ENCODE measurements at regions not wholly inside any gene's neighbourhood (a gene's known extent, or its start where the extent isn't known, plus 50 kb on each side); places are given as distances from the start of the nearest gene placed in this dataset.

GRCh38 chr9:107784235-107784958 lies 294.8 kb upstream of the KLF4 start:
- peak in 1 of 2 donors; percentile 39 for DNase-seq
- H3K4me3 ChIP-seq = no peak overlapping the region
- H3K27me3 ChIP-seq = no peaks in the 10 kb centered on the region
- 66 to 71% (median 70%) methylated on average over 12 of the region's 12 CpGs for WGBS, 5 donors
- TF ChIP-seq POLR2A (IDR thresholded peaks at IDR 0.05) = no peak
- TF ChIP-seq, protein P1, sequence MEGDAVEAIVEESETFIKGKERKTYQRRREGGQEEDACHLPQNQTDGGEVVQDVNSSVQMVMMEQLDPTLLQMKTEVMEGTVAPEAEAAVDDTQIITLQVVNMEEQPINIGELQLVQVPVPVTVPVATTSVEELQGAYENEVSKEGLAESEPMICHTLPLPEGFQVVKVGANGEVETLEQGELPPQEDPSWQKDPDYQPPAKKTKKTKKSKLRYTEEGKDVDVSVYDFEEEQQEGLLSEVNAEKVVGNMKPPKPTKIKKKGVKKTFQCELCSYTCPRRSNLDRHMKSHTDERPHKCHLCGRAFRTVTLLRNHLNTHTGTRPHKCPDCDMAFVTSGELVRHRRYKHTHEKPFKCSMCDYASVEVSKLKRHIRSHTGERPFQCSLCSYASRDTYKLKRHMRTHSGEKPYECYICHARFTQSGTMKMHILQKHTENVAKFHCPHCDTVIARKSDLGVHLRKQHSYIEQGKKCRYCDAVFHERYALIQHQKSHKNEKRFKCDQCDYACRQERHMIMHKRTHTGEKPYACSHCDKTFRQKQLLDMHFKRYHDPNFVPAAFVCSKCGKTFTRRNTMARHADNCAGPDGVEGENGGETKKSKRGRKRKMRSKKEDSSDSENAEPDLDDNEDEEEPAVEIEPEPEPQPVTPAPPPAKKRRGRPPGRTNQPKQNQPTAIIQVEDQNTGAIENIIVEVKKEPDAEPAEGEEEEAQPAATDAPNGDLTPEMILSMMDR (IDR thresholded peaks at IDR 0.05) = no peak
- no peak for TF ChIP-seq EP300 (IDR thresholded peaks at IDR 0.05)
- no peak for TF ChIP-seq POLR2AphosphoS5 (IDR thresholded peaks at IDR 0.05)
- H3K9me3 ChIP-seq = no peaks in the 10 kb centered on the region
- H3K36me3 ChIP-seq = no peaks in the 10 kb centered on the region
- H3K4me1 ChIP-seq = no peaks in the 10 kb centered on the region
- peak overlapping the region in 1 of 5 donors; percentile 4 for H3K27ac ChIP-seq
- intact Hi-C loops (cut with DNase I; ENCODE audit: low total_unique reads) = no loop called here

DNA sequence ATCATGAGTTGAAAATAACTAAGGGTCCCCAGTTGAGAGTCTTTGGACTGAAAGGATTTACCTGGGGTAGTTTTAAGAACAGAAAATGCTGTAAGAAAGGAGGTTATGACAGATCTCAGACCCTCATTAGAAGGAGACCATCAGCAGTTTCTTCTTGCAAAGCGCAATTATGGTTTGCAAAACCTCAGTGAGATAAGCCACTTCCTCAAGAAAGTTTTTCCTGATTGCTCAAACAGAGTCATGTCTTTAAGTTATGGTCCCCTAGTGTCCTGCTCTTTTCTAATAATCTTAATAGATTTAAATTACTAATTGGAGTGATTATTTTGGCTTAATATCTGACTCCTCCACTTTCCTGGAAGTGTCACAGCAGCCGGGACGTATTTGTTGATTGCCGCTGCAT lies 293.2 kb upstream of the KLF4 start:
- Histone ChIP-seq H3K36me3 (no peaks in the 10 kb centered on the region), H3K4me3 (no peak overlapping the region), H3K27ac (no peak overlapping the region), H3K9me3 (no peaks in the 10 kb centered on the region), H3K4me1 (no peaks in the 10 kb centered on the region), H3K27me3 (no peaks in the 10 kb centered on the region)
- no peak for TF ChIP-seq EP300 (IDR thresholded peaks at IDR 0.05)
- TF ChIP-seq, protein P1 (IDR thresholded peaks at IDR 0.05) = no peak
- no peak for TF ChIP-seq POLR2A (IDR thresholded peaks at IDR 0.05)
- no peak for TF ChIP-seq POLR2AphosphoS5 (IDR thresholded peaks at IDR 0.05)
- intact Hi-C loops (cut with DNase I; ENCODE audit: low total_unique reads) = no loop called here
- 83 to 87% (median 86%) methylated on average over 4 of the region's 4 CpGs for WGBS, 5 donors
- no peak for DNase-seq

DNA sequence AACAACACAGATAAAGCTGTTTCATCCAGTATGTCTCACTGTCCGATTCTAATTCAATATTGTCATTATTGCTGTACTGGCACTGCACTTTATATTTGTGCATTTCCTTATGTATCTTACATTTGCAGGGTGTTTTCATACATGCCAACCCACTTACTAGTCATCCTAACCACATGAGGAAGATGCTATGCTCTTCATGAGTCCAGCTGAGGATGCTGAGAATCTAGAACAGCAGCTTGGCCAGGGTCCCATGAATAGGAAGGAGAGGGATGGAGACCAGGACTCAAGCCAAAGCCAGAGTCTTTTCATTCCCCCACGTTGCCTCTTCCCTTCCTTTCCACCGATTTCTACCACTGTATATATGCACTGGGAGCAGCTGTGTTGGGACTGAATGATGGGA lies 292.8 kb upstream of the KLF4 start:
- H3K27me3 ChIP-seq = no peaks in the 10 kb centered on the region
- TF ChIP-seq POLR2A (IDR thresholded peaks at IDR 0.05) (no peak), EP300 (IDR thresholded peaks at IDR 0.05) (no peak), POLR2AphosphoS5 (IDR thresholded peaks at IDR 0.05) (no peak)
- TF ChIP-seq, protein P1 (IDR thresholded peaks at IDR 0.05) = no peak
- H3K4me1 ChIP-seq = no peaks in the 10 kb centered on the region
- H3K9me3 ChIP-seq = no peaks in the 10 kb centered on the region
- intact Hi-C loops (cut with DNase I; ENCODE audit: low total_unique reads) = no loop called here
- peak in 1 of 2 donors; percentile 22 for DNase-seq
- 41 to 58% (median 46%) methylated on average over 3 of the region's 3 CpGs for WGBS, 5 donors
- H3K27ac ChIP-seq = no peak overlapping the region
- H3K4me3 ChIP-seq = no peak overlapping the region
- no peaks in the 10 kb centered on the region for H3K36me3 ChIP-seq

GRCh38 chr9:107780960-107781359 lies 291.4 kb upstream of the KLF4 start:
- DNase-seq = no peak
- Histone ChIP-seq H3K4me3 (no peak overlapping the region), H3K36me3 (no peaks in the 10 kb centered on the region), H3K9me3 (no peaks in the 10 kb centered on the region), H3K27me3 (no peaks in the 10 kb centered on the region), H3K27ac (no peak overlapping the region), H3K4me1 (no peaks in the 10 kb centered on the region)
- no peak for TF ChIP-seq POLR2AphosphoS5 (IDR thresholded peaks at IDR 0.05)
- no peak for TF ChIP-seq POLR2A (IDR thresholded peaks at IDR 0.05)
- TF ChIP-seq EP300 (IDR thresholded peaks at IDR 0.05) = no peak
- TF ChIP-seq, protein P1 (IDR thresholded peaks at IDR 0.05) = no peak
- intact Hi-C loops (cut with DNase I; ENCODE audit: low total_unique reads) = no loop called here
- 37 to 72% (median 58%) methylated on average over 3 of the region's 3 CpGs for WGBS, 5 donors
